GM23338 (cell line): ENCODE measurements at regions not wholly inside any gene's neighbourhood (a gene's known extent, or its start where the extent isn't known, plus 50 kb on each side); places are given as distances from the start of the nearest gene placed in this dataset.

Source experiments
- ATAC-seq: fragments of 200-7000 bp; cut with Tn5 transposase; 3 replicates; pipeline ENCODE4 v1.9.1; 2020
- DNase-seq: peaks from one replicate; pipeline ENCODE4 v3.0.0-alpha.2; 2015; ENCODE audit warnings: low spot score
- H2AFZ ChIP-seq: fragments of 200-600 bp; sonication (generic); 2 replicates; pipeline ENCODE4 v1.8.0; 2016; ENCODE audit warnings: antibody characterized with exemption, mild to moderate bottlenecking, moderate library complexity
- H3F3A ChIP-seq: fragments of 200-600 bp; sonication (generic); replicated peaks from 2 replicates; pipeline ENCODE4 v1.8.0; 2017; ENCODE audit warnings: antibody characterized with exemption, mixed run types, low read depth
- H3K27ac ChIP-seq: fragments of 200-600 bp; sonication (generic); 2 replicates; pipeline ENCODE4 v1.6.1; 2016; ENCODE audit warnings: low read depth
- H3K27me3 ChIP-seq: fragments of 200-600 bp; sonication (generic); 2 replicates; pipeline ENCODE4 v1.8.0; 2016; ENCODE audit warnings: mild to moderate bottlenecking, mixed run types, moderate library complexity; ENCODE audit not compliant: insufficient read depth
- H3K36me3 ChIP-seq: fragments of 200-600 bp; sonication (generic); 2 replicates; pipeline ENCODE4 v1.8.0; 2016; ENCODE audit warnings: mild to moderate bottlenecking; ENCODE audit not compliant: insufficient read depth
- H3K4me1 ChIP-seq: fragments of 200-600 bp; sonication (generic); 2 replicates; pipeline ENCODE4 v1.8.0; 2016; ENCODE audit warnings: mild to moderate bottlenecking, moderate library complexity; ENCODE audit not compliant: insufficient read depth
- H3K4me2 ChIP-seq: fragments of 200-600 bp; sonication (generic); 2 replicates; pipeline ENCODE4 v1.7.1; 2017; ENCODE audit warnings: mixed run types
- H3K4me3 ChIP-seq: fragments of 200-600 bp; sonication (generic); 2 replicates; pipeline ENCODE4 v1.6.1; 2016; ENCODE audit warnings: mixed run types
- H3K79me2 ChIP-seq: fragments of 200-600 bp; sonication (generic); replicated peaks from 2 replicates; pipeline ENCODE4 v1.8.0; 2017; ENCODE audit warnings: mild to moderate bottlenecking; ENCODE audit not compliant: insufficient read depth
- H3K9me2 ChIP-seq: fragments of 200-600 bp; sonication (generic); 2 replicates; pipeline ENCODE4 v1.8.0; 2017; ENCODE audit not compliant: insufficient read depth
- H4K20me1 ChIP-seq: fragments of 200-600 bp; sonication (generic); replicated peaks from 2 replicates; pipeline ENCODE4 v1.8.0; 2017; ENCODE audit warnings: mild to moderate bottlenecking; ENCODE audit not compliant: insufficient read depth
- H3K27ac Mint-ChIP-seq: 2 replicates; pipeline ENCODE4 v1.8.0; 2020; ENCODE audit warnings: inconsistent platforms, mild to moderate bottlenecking, moderate library complexity, mixed read lengths
- H3K27me3 Mint-ChIP-seq: 3 replicates; pipeline ENCODE4 v1.8.0; 2022; ENCODE audit warnings: low read depth, mild to moderate bottlenecking, moderate library complexity, mixed read lengths, inconsistent platforms; ENCODE audit not compliant: insufficient read depth, poor library complexity
- H3K36me3 Mint-ChIP-seq: 3 replicates; pipeline ENCODE4 v1.8.0; 2021; ENCODE audit warnings: low read depth, mild to moderate bottlenecking, inconsistent platforms, moderate library complexity, mixed read lengths
- H3K4me1 Mint-ChIP-seq: 3 replicates; pipeline ENCODE4 v1.8.0; 2020; ENCODE audit warnings: mild to moderate bottlenecking, inconsistent platforms, mixed read lengths
- H3K4me3 Mint-ChIP-seq: 3 replicates; pipeline ENCODE4 v1.8.0; 2021; ENCODE audit warnings: moderate library complexity, mild to moderate bottlenecking, inconsistent platforms, mixed read lengths
- H3K9me3 Mint-ChIP-seq: 3 replicates; pipeline ENCODE4 v1.8.0; 2020; ENCODE audit warnings: moderate library complexity, mild to moderate bottlenecking, inconsistent platforms, mixed read lengths
- CREB1 ChIP-seq: fragments of 250-450 bp; sonication (Bioruptor Pico); IDR thresholded peaks from 2 replicates; pipeline ENCODE4 v1.5.0; 2020; ENCODE audit warnings: low read depth, mild to moderate bottlenecking, moderate library complexity
- CTCF ChIP-seq, 2 experiments: fragments of 200-600 bp in 1 of 2; sonication (generic) in 1 of 2; conservative IDR thresholded peaks; 2 replicates each; pipeline versions ENCODE4 v1.5.1 to v1.6.1; 2016 to 2017; ENCODE audit warnings: antibody characterized with exemption in 2 of 2, low read depth in 2 of 2, mild to moderate bottlenecking in 2 of 2, moderate library complexity in 1 of 2
- EZH2 ChIP-seq: fragments of 200-600 bp; sonication (generic); IDR thresholded peaks from one replicate; pipeline ENCODE4 v1.8.0; 2017; ENCODE audit warnings: antibody characterized with exemption, mild to moderate bottlenecking, low read depth; ENCODE audit not compliant: unreplicated experiment
- ZNF114 ChIP-seq: fragments of 250-450 bp; sonication (Bioruptor Pico); IDR thresholded peaks from 2 replicates; pipeline ENCODE4 v1.5.0; 2020; ENCODE audit warnings: mild to moderate bottlenecking, moderate library complexity
- ZNF331 ChIP-seq: fragments of 250-450 bp; sonication (Bioruptor Pico); IDR thresholded peaks from 2 replicates; pipeline ENCODE4 v1.5.0; 2020; ENCODE audit warnings: low read depth, mild to moderate bottlenecking, moderate library complexity
- TF ChIP-seq, protein P1 (sequence below): fragments of 250-450 bp; sonication (Bioruptor Pico); IDR thresholded peaks from 2 replicates; pipeline ENCODE4 v1.5.0; 2020; ENCODE audit warnings: mild to moderate bottlenecking, moderate library complexity
- TF ChIP-seq, protein P2 (sequence below): IDR thresholded peaks from 2 replicates; pipeline ENCODE4 v1.6.1; 2016; ENCODE audit warnings: antibody characterized with exemption

DNA sequence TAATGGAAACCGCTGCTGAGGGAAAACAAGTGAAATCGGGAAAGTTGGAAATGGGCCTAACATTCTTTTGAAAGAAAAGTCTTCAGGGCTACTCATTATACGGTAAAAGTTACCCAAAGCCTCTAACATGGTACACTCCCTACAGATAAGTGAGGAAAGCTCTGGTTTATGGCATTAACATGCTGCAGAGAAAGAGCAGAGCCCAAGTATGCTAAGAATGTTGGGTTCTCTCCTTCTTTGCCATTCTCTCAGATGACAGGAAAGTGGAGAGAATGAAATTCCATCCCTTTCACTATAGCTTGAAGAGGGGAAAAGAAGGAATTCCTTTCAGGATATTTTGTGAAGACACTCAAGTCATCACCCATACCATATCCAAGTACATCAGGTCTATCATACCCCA lies 348.0 kb downstream of the SEC23A start:
- Mint-ChIP-seq H3K4me1 (peaks cover 16% of the 10 kb centered on the region), H3K9me3 (0 out of 3 replicates have a peak, but pooled peaks cover 2% of the 10 kb centered on the region), H3K36me3 (no peaks in the 10 kb centered on the region), H3K4me3 (no peak overlapping the region), H3K27ac (peak overlapping the region; percentile 25), H3K27me3 (no peaks in the 10 kb centered on the region)
- Histone ChIP-seq H3K4me1 (no peaks in the 10 kb centered on the region), H3K4me3 (no peak overlapping the region), H2AFZ (no peak overlapping the region), H3K79me2 (no peaks in the 10 kb centered on the region), H3K9me2 (no peaks in the 10 kb centered on the region), H3K27ac (no peak overlapping the region), H3F3A (no peaks in the 10 kb centered on the region), H3K27me3 (no peaks in the 10 kb centered on the region), H4K20me1 (no peaks in the 10 kb centered on the region), H3K4me2 (no peak overlapping the region), H3K36me3 (no peaks in the 10 kb centered on the region)
- TF ChIP-seq ZNF114 (CRISPR knock-in tag) (0 out of 2 replicates have a peak, but pooled peaks have one; percentile 17), EZH2 (no peak), ZNF331 (CRISPR knock-in tag) (no peak)
- TF ChIP-seq, protein P1, sequence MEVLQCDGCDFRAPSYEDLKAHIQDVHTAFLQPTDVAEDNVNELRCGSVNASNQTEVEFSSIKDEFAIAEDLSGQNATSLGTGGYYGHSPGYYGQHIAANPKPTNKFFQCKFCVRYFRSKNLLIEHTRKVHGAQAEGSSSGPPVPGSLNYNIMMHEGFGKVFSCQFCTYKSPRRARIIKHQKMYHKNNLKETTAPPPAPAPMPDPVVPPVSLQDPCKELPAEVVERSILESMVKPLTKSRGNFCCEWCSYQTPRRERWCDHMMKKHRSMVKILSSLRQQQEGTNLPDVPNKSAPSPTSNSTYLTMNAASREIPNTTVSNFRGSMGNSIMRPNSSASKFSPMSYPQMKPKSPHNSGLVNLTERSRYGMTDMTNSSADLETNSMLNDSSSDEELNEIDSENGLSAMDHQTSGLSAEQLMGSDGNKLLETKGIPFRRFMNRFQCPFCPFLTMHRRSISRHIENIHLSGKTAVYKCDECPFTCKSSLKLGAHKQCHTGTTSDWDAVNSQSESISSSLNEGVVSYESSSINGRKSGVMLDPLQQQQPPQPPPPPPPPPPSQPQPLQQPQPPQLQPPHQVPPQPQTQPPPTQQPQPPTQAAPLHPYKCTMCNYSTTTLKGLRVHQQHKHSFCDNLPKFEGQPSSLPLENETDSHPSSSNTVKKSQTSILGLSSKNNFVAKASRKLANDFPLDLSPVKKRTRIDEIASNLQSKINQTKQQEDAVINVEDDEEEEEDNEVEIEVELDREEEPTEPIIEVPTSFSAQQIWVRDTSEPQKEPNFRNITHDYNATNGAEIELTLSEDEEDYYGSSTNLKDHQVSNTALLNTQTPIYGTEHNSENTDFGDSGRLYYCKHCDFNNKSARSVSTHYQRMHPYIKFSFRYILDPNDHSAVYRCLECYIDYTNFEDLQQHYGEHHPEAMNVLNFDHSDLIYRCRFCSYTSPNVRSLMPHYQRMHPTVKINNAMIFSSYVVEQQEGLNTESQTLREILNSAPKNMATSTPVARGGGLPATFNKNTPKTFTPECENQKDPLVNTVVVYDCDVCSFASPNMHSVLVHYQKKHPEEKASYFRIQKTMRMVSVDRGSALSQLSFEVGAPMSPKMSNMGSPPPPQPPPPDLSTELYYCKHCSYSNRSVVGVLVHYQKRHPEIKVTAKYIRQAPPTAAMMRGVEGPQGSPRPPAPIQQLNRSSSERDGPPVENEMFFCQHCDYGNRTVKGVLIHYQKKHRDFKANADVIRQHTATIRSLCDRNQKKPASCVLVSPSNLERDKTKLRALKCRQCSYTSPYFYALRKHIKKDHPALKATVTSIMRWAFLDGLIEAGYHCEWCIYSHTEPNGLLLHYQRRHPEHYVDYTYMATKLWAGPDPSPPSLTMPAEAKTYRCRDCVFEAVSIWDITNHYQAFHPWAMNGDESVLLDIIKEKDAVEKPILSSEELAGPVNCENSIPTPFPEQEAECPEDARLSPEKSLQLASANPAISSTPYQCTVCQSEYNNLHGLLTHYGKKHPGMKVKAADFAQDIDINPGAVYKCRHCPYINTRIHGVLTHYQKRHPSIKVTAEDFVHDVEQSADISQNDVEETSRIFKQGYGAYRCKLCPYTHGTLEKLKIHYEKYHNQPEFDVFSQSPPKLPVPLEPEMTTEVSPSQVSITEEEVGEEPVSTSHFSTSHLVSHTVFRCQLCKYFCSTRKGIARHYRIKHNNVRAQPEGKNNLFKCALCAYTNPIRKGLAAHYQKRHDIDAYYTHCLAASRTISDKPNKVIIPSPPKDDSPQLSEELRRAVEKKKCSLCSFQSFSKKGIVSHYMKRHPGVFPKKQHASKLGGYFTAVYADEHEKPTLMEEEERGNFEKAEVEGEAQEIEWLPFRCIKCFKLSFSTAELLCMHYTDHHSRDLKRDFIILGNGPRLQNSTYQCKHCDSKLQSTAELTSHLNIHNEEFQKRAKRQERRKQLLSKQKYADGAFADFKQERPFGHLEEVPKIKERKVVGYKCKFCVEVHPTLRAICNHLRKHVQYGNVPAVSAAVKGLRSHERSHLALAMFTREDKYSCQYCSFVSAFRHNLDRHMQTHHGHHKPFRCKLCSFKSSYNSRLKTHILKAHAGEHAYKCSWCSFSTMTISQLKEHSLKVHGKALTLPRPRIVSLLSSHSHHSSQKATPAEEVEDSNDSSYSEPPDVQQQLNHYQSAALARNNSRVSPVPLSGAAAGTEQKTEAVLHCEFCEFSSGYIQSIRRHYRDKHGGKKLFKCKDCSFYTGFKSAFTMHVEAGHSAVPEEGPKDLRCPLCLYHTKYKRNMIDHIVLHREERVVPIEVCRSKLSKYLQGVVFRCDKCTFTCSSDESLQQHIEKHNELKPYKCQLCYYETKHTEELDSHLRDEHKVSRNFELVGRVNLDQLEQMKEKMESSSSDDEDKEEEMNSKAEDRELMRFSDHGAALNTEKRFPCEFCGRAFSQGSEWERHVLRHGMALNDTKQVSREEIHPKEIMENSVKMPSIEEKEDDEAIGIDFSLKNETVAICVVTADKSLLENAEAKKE (CRISPR knock-in tag), result peak; percentile 85
- ATAC-seq, result peak; percentile 87
- peak; percentile 82 for DNase-seq

DNA sequence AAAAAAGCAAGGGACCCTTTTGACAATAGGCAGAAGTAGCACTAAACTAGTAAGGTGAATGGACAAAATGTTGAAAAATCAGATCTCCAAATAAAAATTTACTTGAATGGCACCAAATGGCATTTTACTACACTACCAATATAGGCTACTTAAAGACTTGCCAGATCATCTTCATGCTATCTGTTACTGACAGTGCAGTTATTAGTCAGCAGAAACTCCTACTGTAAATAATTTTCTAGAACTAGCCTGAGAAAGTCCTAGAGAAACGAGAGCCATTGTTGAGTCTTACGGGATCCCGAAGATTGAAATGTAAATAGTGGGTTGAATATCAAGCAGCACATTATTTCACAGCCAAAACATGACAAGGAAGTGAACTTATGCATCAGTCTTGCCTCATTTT lies 350.3 kb downstream of the SEC23A start:
- H3F3A ChIP-seq, result no peaks in the 10 kb centered on the region
- TF ChIP-seq ZNF114 (CRISPR knock-in tag) (no peak), CTCF (conservative IDR thresholded peaks at IDR 0.05; ENCODE audit: low read depth in 2 of 2) (no peak), CREB1 (CRISPR knock-in tag) (no peak)
- TF ChIP-seq, protein P2, sequence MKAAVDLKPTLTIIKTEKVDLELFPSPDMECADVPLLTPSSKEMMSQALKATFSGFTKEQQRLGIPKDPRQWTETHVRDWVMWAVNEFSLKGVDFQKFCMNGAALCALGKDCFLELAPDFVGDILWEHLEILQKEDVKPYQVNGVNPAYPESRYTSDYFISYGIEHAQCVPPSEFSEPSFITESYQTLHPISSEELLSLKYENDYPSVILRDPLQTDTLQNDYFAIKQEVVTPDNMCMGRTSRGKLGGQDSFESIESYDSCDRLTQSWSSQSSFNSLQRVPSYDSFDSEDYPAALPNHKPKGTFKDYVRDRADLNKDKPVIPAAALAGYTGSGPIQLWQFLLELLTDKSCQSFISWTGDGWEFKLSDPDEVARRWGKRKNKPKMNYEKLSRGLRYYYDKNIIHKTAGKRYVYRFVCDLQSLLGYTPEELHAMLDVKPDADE, result no peak
- no peaks in the 10 kb centered on the region for H3K79me2 ChIP-seq
- H3K27me3 ChIP-seq, result no peaks in the 10 kb centered on the region
- ATAC-seq (no peak), DNase-seq (no peak)
- H3K4me2 ChIP-seq, result no peak overlapping the region
- no peaks in the 10 kb centered on the region for H3K9me2 ChIP-seq
- H3K4me3 Mint-ChIP-seq, result no peak overlapping the region
- H3K4me3 ChIP-seq, result no peak overlapping the region
- no peaks in the 10 kb centered on the region for H3K36me3 ChIP-seq
- peaks cover 2% of the 10 kb centered on the region; the same call in 1 of the 3 replicates for H3K9me3 Mint-ChIP-seq
- peaks cover 14% of the 10 kb centered on the region for H3K4me1 Mint-ChIP-seq
- no peaks in the 10 kb centered on the region for H4K20me1 ChIP-seq
- no peaks in the 10 kb centered on the region for H3K4me1 ChIP-seq
- H3K36me3 Mint-ChIP-seq, result no peaks in the 10 kb centered on the region
- H3K27ac Mint-ChIP-seq, result no peak overlapping the region
- H3K27ac ChIP-seq, result no peak overlapping the region
- H3K27me3 Mint-ChIP-seq, result peaks cover 2% of the 10 kb centered on the region
- H2AFZ ChIP-seq, result no peak overlapping the region
